ENCODE measurements at regions not wholly inside any gene's neighbourhood (a gene's known extent, or its start where the extent isn't known, plus 50 kb on each side); places are given as distances from the start of the nearest gene placed in this dataset.
"Not testable (repeated sequence)": the region's sequence is repeated elsewhere in the genome, so short reads cannot be mapped to it uniquely, and the experiment has no call there.

DNA sequence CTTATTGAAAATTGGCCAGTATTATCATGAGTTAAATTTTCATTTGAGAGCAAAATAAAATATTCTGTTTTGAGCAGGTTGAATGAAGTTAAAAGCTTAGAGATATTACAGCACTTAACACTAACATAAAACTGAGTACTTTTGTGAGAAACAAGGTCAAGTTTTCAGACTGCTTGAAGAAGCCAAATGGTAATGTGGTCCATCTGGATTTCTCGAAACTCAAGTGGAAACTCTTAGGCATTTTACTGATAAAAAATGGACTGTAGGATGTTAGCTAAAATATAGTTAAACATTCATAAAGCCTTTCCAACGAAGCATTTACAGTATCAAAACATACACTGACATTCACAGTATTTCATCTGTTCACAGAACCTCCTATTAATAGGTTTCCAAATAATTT lies 528.1 kb upstream of the SEMA3D start:
- no peak for DNase-seq (ENCODE audit: low read depth)

GRCh38 chr7:85714043-85714578 lies 527.3 kb upstream of the SEMA3D start:
- no peak for DNase-seq (ENCODE audit: low read depth)

- no peak for DNase-seq (ENCODE audit: low read depth)
These were observed 526.3 kb upstream of the SEMA3D start for GRCh38 chr7:85713171-85713570.

GRCh38 chr7:85711894-85712293 lies 525.0 kb upstream of the SEMA3D start:
- DNase-seq (ENCODE audit: low read depth) = no peak

DNA sequence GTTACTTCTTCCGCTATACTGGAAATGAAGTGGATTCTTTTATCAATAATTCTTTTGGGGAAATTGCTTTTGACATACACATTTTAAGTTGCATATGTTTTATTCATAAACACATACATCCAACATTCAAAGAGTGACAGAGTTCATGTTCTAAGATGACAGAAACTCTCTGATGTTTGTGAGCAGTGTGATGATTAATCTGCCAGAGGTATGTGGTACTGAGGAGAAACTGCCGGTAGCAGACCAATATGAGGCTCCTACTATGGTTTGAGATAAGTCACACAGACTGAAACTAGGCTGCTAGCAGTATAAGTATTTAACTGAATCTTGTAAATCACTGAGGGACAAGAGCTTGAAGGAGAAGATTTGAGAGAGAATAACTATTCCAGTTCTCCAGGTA lies 524.1 kb upstream of the SEMA3D start:
- DNase-seq (ENCODE audit: low read depth) = no peak

DNA sequence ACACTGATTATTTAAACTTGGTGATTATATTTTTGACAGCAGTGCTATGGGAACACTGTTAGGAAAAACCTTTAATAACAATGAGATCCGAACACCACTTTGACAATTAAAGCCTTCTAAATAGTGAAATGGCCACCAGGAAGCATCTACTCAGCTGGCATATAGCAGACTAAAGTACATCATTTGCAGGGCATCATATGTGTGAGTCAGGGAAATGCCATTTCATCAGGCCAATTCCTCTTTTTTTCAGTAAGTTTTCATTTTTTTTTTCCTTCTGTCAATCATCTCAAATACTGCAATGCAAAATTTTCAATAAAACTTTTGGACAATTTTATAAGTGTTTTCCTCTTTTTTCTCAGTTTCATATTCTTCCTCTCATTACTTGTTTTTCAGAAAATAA lies 521.4 kb upstream of the SEMA3D start:
- no peak for DNase-seq (ENCODE audit: low read depth)

- DNase-seq (ENCODE audit: low read depth) = no peak
These were observed 518.2 kb upstream of the SEMA3D start for GRCh38 chr7:85705076-85705475.

DNA sequence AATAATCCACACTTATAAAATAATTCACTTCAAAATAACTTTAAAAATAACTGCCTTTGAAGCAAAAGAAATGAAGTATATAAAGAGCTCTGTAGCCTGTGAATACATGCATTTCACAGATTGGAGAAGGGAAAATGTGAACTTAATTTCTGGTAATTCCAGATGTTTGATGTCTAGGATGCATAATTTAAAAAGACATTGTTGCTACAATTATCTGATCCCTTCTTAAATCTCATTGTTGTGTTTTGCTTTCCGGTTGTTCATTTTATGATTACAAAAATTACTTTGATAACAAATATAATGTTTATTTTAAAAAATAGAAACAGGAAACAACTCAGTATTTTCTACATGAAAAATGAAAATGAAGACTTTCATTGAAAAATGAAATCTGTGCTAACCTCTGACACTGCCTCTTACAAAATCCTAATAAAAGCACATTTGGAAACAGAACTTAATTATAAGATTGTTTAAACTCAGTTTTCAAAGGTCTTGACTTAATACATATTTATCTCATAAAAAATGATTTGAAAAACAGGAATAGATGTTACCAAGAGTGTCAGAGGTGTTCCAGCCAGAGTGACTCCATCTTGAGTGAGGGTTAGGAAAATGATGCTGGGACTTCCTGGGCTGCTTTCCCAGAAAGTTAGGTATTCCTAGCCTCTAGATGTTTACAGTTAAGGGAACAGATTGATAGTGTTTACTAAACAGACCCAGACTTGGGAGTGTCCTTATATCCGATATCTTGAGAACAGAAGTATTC lies 516.6 kb upstream of the SEMA3D start:
- no peak for DNase-seq (ENCODE audit: low read depth)

DNA sequence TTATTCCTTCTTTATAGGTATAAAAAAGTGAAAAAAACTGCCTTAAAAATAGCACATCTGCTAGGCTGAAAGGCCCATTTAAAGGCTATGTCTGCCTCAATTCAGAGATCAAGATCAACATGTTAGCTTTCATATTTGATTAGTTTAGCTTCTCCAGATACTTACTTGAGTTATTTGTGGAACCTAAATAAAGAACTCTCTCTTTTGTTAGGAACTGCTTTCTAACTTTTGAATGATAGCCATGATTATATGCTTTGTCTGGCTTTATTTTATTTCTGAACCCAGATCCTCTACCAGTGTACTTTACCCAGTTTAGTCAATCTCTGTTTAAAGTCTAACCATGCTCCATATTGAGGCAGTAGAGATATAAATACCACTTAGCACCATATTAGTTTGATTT lies 515.5 kb upstream of the SEMA3D start:
- DNase-seq (ENCODE audit: low read depth) = no peak

DNA sequence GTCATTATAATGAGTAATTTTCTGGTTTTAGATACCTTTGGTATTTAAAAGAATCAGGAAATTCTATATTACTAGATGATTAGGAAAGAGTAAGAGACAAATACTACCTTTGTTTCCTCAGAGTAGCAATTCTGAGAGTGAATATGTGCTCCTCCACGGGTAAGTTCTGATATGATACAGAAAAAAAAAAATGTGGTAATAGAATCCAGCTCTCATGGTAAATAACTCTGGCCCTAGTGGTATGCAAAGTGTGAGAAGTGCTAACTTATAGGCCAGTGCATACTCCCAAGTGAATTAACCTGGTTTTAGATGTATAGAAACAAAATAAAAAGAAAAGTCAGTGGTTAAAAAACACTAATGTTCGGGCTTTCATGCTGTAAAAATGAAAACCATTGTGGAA lies 512.6 kb upstream of the SEMA3D start:
- DNase-seq (ENCODE audit: low read depth) = no peak

- DNase-seq (ENCODE audit: low read depth) = no peak
These were observed 508.7 kb upstream of the SEMA3D start for GRCh38 chr7:85695533-85695932.

GRCh38 chr7:85695041-85695440 lies 508.2 kb upstream of the SEMA3D start:
- no peak for DNase-seq (ENCODE audit: low read depth)

GRCh38 chr7:85693326-85693725 lies 506.5 kb upstream of the SEMA3D start:
- DNase-seq (ENCODE audit: low read depth) = no peak

- DNase-seq (ENCODE audit: low read depth) = no peak
These were observed 501.9 kb upstream of the SEMA3D start for GRCh38 chr7:85688712-85689111.

GRCh38 chr7:85686401-85687181 lies 499.7 kb upstream of the SEMA3D start:
- DNase-seq (ENCODE audit: low read depth) = no peak

- DNase-seq (ENCODE audit: low read depth) = no peak
These were observed 499.0 kb upstream of the SEMA3D start for GRCh38 chr7:85685901-85686300.

- no peak for DNase-seq (ENCODE audit: low read depth)
These were observed 496.2 kb upstream of the SEMA3D start for GRCh38 chr7:85682833-85683620.

GRCh38 chr7:85681241-85681640 lies 494.4 kb upstream of the SEMA3D start:
- DNase-seq (ENCODE audit: low read depth) = no peak

DNA sequence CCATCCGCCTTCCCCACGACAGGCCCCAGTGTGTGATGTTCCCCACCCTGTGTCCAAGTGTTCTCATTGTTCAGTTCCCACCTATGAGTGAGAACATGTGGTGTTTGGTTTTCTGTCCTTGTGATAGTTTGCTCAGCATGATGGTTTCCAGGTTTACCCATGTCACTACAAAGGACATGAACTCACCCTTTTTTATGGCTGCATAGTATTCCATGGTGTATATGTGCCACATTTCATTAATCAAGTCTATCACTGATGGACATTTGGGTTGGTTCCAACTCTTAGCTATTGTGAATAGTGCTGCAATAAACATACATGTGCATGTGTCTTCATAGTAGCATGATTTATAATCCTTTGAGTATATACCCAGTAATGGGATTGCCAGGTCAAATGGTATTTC lies 488.2 kb upstream of the SEMA3D start:
- not testable (repeated sequence) for DNase-seq (ENCODE audit: low read depth)

GRCh38 chr7:85673876-85674275 lies 487.0 kb upstream of the SEMA3D start:
- DNase-seq (ENCODE audit: low read depth) = no peak

- DNase-seq (ENCODE audit: low read depth) = no peak
These were observed 482.4 kb upstream of the SEMA3D start for GRCh38 chr7:85669225-85669624.

GRCh38 chr7:85664341-85664740 lies 477.5 kb upstream of the SEMA3D start:
- DNase-seq (ENCODE audit: low read depth) = no peak

Measured in T follicular helper cell (primary cell).